ENCODE measurements at regions not wholly inside any gene's neighbourhood (a gene's known extent, or its start where the extent isn't known, plus 50 kb on each side); places are given as distances from the start of the nearest gene placed in this dataset.

DNA sequence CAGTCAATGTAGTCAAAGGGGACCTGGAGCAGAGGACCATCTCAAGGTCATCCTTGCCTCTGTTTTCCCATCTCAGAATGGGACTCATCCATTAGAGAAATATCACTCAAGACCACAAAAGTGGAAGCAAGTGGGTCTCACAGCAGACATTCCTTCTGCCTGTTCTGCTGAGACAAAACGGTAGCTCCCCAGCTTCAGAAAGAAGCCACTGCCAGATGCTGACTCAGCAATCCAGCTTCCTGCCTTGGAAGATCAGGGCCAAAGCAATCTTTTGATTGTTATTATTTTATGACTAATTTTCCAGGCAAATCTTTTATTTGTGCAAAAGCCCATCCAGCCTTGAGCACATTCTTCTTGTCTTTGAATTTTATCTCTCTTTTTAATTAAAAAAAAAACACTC lies 86.8 kb downstream of the CCT6B start:
- Histone ChIP-seq H3K79me2 (replicated peaks; ENCODE audit: insufficient read depth, low read length) (no peaks in the 10 kb centered on the region), H3K4me3 (ENCODE audit: low read length) (no peak overlapping the region), H3K36me3 (ENCODE audit: insufficient read depth, low read length) (no peaks in the 10 kb centered on the region), H3K27ac (ENCODE audit: low read length) (no peak overlapping the region), H2AFZ (ENCODE audit: low read depth, low read length) (no peak overlapping the region), H4K20me1 (ENCODE audit: insufficient read depth) (no peaks in the 10 kb centered on the region), H3K4me2 (ENCODE audit: low read length) (no peak overlapping the region), H3F3A (ENCODE audit: insufficient read depth, low read length, poor library complexity, severe bottlenecking) (no peaks in the 10 kb centered on the region), H3K27me3 (ENCODE audit: insufficient read depth, low read depth, low read length) (no peaks in the 10 kb centered on the region), H3K9me3 (ENCODE audit: low read length) (no peaks in the 10 kb centered on the region), H3K9me2 (ENCODE audit: insufficient read depth, low read length) (no peaks in the 10 kb centered on the region), H3K9ac (ENCODE audit: low read length) (no peak overlapping the region)
- TF ChIP-seq EP300 (conservative IDR thresholded peaks at IDR 0.05; ENCODE audit: poor library complexity, severe bottlenecking), result no peak
- TF ChIP-seq RAD21 (conservative IDR thresholded peaks at IDR 0.05), result no peak
- no peak for TF ChIP-seq TAF1 (IDR thresholded peaks at IDR 0.05; ENCODE audit: low read depth)
- no peak for TF ChIP-seq POLR2AphosphoS5 (IDR thresholded peaks at IDR 0.05)
- TF ChIP-seq SMC3 (conservative IDR thresholded peaks at IDR 0.05; ENCODE audit: poor library complexity), result no peak
- TF ChIP-seq, protein P1, sequence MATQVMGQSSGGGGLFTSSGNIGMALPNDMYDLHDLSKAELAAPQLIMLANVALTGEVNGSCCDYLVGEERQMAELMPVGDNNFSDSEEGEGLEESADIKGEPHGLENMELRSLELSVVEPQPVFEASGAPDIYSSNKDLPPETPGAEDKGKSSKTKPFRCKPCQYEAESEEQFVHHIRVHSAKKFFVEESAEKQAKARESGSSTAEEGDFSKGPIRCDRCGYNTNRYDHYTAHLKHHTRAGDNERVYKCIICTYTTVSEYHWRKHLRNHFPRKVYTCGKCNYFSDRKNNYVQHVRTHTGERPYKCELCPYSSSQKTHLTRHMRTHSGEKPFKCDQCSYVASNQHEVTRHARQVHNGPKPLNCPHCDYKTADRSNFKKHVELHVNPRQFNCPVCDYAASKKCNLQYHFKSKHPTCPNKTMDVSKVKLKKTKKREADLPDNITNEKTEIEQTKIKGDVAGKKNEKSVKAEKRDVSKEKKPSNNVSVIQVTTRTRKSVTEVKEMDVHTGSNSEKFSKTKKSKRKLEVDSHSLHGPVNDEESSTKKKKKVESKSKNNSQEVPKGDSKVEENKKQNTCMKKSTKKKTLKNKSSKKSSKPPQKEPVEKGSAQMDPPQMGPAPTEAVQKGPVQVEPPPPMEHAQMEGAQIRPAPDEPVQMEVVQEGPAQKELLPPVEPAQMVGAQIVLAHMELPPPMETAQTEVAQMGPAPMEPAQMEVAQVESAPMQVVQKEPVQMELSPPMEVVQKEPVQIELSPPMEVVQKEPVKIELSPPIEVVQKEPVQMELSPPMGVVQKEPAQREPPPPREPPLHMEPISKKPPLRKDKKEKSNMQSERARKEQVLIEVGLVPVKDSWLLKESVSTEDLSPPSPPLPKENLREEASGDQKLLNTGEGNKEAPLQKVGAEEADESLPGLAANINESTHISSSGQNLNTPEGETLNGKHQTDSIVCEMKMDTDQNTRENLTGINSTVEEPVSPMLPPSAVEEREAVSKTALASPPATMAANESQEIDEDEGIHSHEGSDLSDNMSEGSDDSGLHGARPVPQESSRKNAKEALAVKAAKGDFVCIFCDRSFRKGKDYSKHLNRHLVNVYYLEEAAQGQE (IDR thresholded peaks at IDR 0.05; ENCODE audit: borderline replicate concordance), result no peak
- no peak for TF ChIP-seq EZH2 (IDR thresholded peaks at IDR 0.05; ENCODE audit: borderline replicate concordance, insufficient read depth, low read length, poor library complexity, severe bottlenecking)
- TF ChIP-seq, protein P2, sequence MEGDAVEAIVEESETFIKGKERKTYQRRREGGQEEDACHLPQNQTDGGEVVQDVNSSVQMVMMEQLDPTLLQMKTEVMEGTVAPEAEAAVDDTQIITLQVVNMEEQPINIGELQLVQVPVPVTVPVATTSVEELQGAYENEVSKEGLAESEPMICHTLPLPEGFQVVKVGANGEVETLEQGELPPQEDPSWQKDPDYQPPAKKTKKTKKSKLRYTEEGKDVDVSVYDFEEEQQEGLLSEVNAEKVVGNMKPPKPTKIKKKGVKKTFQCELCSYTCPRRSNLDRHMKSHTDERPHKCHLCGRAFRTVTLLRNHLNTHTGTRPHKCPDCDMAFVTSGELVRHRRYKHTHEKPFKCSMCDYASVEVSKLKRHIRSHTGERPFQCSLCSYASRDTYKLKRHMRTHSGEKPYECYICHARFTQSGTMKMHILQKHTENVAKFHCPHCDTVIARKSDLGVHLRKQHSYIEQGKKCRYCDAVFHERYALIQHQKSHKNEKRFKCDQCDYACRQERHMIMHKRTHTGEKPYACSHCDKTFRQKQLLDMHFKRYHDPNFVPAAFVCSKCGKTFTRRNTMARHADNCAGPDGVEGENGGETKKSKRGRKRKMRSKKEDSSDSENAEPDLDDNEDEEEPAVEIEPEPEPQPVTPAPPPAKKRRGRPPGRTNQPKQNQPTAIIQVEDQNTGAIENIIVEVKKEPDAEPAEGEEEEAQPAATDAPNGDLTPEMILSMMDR (IDR thresholded peaks at IDR 0.05; ENCODE audit: poor library complexity, severe bottlenecking), result no peak
- TF ChIP-seq MXI1 (conservative IDR thresholded peaks at IDR 0.05; ENCODE audit: poor library complexity, severe bottlenecking), result no peak

DNA sequence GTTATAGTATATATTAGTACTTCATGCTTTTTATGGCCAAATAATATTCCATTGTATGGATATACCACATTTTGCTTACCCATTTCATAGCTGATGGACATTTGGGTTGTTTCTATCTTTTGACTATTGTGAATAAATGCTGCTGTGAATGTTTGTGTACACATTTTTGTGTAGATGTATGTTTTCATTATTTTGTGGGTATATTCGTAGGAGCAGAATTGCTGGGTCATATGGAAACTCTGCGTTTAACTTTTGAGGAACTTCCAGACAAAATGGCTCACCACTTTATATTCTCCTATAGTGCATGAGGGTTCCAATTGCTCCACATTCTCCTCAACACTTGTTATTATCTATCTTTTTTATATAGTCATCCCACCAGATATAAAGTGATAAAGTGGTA lies 88.6 kb downstream of the CCT6B start:
- no peak for TF ChIP-seq EP300 (conservative IDR thresholded peaks at IDR 0.05; ENCODE audit: poor library complexity, severe bottlenecking)
- no peak for TF ChIP-seq SMC3 (conservative IDR thresholded peaks at IDR 0.05; ENCODE audit: poor library complexity)
- no peak for TF ChIP-seq MXI1 (conservative IDR thresholded peaks at IDR 0.05; ENCODE audit: poor library complexity, severe bottlenecking)
- no peak for TF ChIP-seq EZH2 (IDR thresholded peaks at IDR 0.05; ENCODE audit: borderline replicate concordance, insufficient read depth, low read length, poor library complexity, severe bottlenecking)
- TF ChIP-seq RAD21 (conservative IDR thresholded peaks at IDR 0.05), result no peak
- TF ChIP-seq, protein P1 (IDR thresholded peaks at IDR 0.05; ENCODE audit: borderline replicate concordance), result no peak
- TF ChIP-seq, protein P2 (IDR thresholded peaks at IDR 0.05; ENCODE audit: poor library complexity, severe bottlenecking), result no peak
- no peak for TF ChIP-seq POLR2AphosphoS5 (IDR thresholded peaks at IDR 0.05)
- no peak for TF ChIP-seq TAF1 (IDR thresholded peaks at IDR 0.05; ENCODE audit: low read depth)

More for the DNA sequence above, 88.6 kb downstream of the CCT6B start:
- no peaks in the 10 kb centered on the region for H3K9me2 ChIP-seq (ENCODE audit: insufficient read depth, low read length)
- H3F3A ChIP-seq (ENCODE audit: insufficient read depth, low read length, poor library complexity, severe bottlenecking), result no peaks in the 10 kb centered on the region
- H3K36me3 ChIP-seq (ENCODE audit: insufficient read depth, low read length), result no peaks in the 10 kb centered on the region
- H3K9ac ChIP-seq (ENCODE audit: low read length), result no peak overlapping the region
- H3K9me3 ChIP-seq (ENCODE audit: low read length), result no peaks in the 10 kb centered on the region
- no peaks in the 10 kb centered on the region for H3K27me3 ChIP-seq (ENCODE audit: insufficient read depth, low read depth, low read length)
- H3K4me3 ChIP-seq (ENCODE audit: low read length), result no peak overlapping the region
- H2AFZ ChIP-seq (ENCODE audit: low read depth, low read length), result no peak overlapping the region
- no peak overlapping the region for H3K27ac ChIP-seq (ENCODE audit: low read length)
- no peaks in the 10 kb centered on the region for H3K79me2 ChIP-seq (replicated peaks; ENCODE audit: insufficient read depth, low read length)
- no peak overlapping the region for H3K4me2 ChIP-seq (ENCODE audit: low read length)
- H4K20me1 ChIP-seq (ENCODE audit: insufficient read depth), result no peaks in the 10 kb centered on the region

All from neural cell (in vitro differentiated cells).